PC-3 (cell line): ENCODE measurements at regions not wholly inside any gene's neighbourhood (a gene's known extent, or its start where the extent isn't known, plus 50 kb on each side); places are given as distances from the start of the nearest gene placed in this dataset.

Experiments
- ATAC-seq: fragments of 200-7000 bp; cut with Tn5 transposase; 2 replicates; pipeline ENCODE4 v1.9.1; 2020; ENCODE audit warnings: mild to moderate bottlenecking, moderate library complexity
- BruUV-seq: library from RNA; stranded (reverse); fragments of 400-500 nt; replicated peaks from 2 replicates; lab custom pipeline; 2021; lab: Mats Ljungman, UMichigan
- CTCF ChIA-PET: fragments of 300-600 bp; sonication (Branson Sonifier 250); formaldehyde crosslinking; loops from one replicate; lab custom pipeline; 2022; ENCODE audit warnings: antibody characterized with exemption; lab: Charles Lee
- POLR2A ChIA-PET: fragments of 300-600 bp; sonication (Branson Sonifier 250); formaldehyde crosslinking; loops from one replicate; lab custom pipeline; 2022; ENCODE audit warnings: antibody characterized with exemption; ENCODE audit not compliant: unreplicated experiment; lab: Charles Lee
- DNase-seq: peaks from one replicate; pipeline ENCODE4 v3.0.0-alpha.2; 2015
- H2AFZ ChIP-seq: fragments of 300-600 bp; sonication (generic); 2 replicates; pipeline ENCODE4 v1.6.0; 2016; ENCODE audit warnings: antibody characterized with exemption, low read length
- H3F3A ChIP-seq: fragments of 300-600 bp; sonication (generic); one replicate; pipeline ENCODE4 v1.6.0; 2017; ENCODE audit warnings: antibody characterized with exemption, low read length, control low read depth, mild to moderate bottlenecking; ENCODE audit not compliant: unreplicated experiment
- H3K27ac ChIP-seq: fragments of 300-600 bp; sonication (generic); 2 replicates; pipeline ENCODE4 v1.5.1; 2016; ENCODE audit warnings: mild to moderate bottlenecking, low read length
- H3K27me3 ChIP-seq: fragments of 300-600 bp; sonication (generic); 2 replicates; pipeline ENCODE4 v1.6.1; 2016; ENCODE audit warnings: low read length, mixed read lengths
- H3K36me3 ChIP-seq: fragments of 300-600 bp; sonication (generic); 2 replicates; pipeline ENCODE4 v1.6.1; 2016; ENCODE audit warnings: low read depth, mixed run types, low read length, mixed read lengths
- H3K4me1 ChIP-seq: fragments of 300-600 bp; sonication (generic); 2 replicates; pipeline ENCODE4 v1.5.1; 2016; ENCODE audit warnings: low read length; ENCODE audit not compliant: insufficient read depth
- H3K4me2 ChIP-seq: fragments of 300-600 bp; sonication (generic); 2 replicates; pipeline ENCODE4 v1.6.0; 2016; ENCODE audit warnings: low read length
- H3K4me3 ChIP-seq: fragments of 300-600 bp; sonication (generic); 2 replicates; pipeline ENCODE4 v1.5.1; 2016; ENCODE audit warnings: mild to moderate bottlenecking, low read length, mixed read lengths
- H3K79me2 ChIP-seq: fragments of 300-600 bp; sonication (generic); 2 replicates; pipeline ENCODE4 v1.6.1; 2017; ENCODE audit warnings: low read length, mixed read lengths
- H3K9ac ChIP-seq: fragments of 300-600 bp; sonication (generic); 2 replicates; pipeline ENCODE4 v1.6.0; 2016; ENCODE audit warnings: mild to moderate bottlenecking, low read length
- H3K9me2 ChIP-seq: fragments of 300-600 bp; sonication (generic); replicated peaks from 2 replicates; pipeline ENCODE4 v1.6.1; 2016; ENCODE audit warnings: mixed run types, low read length, mixed read lengths
- H3K9me3 ChIP-seq: fragments of 300-600 bp; sonication (generic); 2 replicates; pipeline ENCODE4 v1.6.1; 2016; ENCODE audit warnings: low read length, mixed read lengths
- H4K20me1 ChIP-seq: fragments of 300-600 bp; sonication (generic); 2 replicates; pipeline ENCODE4 v1.6.1; 2016; ENCODE audit warnings: low read length, mixed read lengths
- CTCF ChIP-seq: fragments of 300-600 bp; sonication (generic); conservative IDR thresholded peaks from 2 replicates; pipeline ENCODE4 v1.5.1; 2017; ENCODE audit warnings: antibody characterized with exemption, low read depth, mild to moderate bottlenecking, low read length
- EZH2 ChIP-seq: fragments of 300-600 bp; sonication (generic); IDR thresholded peaks from one replicate; pipeline ENCODE4 v1.6.1; 2017; ENCODE audit warnings: antibody characterized with exemption, mild to moderate bottlenecking, low read length; ENCODE audit not compliant: unreplicated experiment
- EZH2phosphoT487 ChIP-seq: fragments of 300-600 bp; sonication (generic); IDR thresholded peaks from 2 replicates; pipeline ENCODE4 v1.6.1; 2018; ENCODE audit warnings: mild to moderate bottlenecking, antibody characterized with exemption, low read length, borderline replicate concordance
- intact Hi-C: fragments of 100-400 bp; cut with micrococcal nuclease; formaldehyde crosslinking; loops from 2 replicates; pipeline ENCODE4 v1.9.0; 2023

DNA sequence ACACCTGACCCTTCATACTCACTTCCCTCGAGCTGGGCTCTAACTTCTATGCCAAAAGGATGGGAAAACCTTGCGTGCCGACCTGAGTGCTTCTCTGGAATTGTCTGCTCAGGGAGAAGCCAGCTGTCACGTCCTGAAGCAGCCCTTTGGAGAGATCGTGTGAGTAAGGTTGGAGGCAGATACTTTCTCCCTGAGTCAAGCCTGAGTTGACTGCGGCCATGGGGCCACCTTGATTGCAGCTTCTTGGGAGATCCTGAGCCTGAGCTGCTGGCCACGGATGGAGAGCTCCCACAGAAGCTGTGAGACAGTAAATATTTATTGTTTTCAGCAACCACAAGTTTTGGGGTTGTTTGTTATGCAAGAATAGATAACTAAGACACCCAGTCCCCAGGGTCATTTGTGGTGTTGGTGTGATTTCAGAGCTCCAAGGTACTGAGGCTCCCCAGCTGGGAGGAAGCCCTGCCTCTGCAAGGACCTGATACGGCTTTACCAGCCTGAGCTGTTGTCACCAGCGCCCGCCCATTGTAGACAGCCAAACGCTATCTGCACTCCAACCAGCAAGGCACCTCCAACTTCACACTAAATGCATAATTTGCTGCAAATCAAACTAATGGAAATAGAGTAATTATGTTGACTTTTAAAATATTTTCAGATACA lies 531.6 kb downstream of the PTPRU start:
- CTCF ChIA-PET = no interaction called here
- no peak for ATAC-seq
- intact Hi-C loops = no loop called here

DNA sequence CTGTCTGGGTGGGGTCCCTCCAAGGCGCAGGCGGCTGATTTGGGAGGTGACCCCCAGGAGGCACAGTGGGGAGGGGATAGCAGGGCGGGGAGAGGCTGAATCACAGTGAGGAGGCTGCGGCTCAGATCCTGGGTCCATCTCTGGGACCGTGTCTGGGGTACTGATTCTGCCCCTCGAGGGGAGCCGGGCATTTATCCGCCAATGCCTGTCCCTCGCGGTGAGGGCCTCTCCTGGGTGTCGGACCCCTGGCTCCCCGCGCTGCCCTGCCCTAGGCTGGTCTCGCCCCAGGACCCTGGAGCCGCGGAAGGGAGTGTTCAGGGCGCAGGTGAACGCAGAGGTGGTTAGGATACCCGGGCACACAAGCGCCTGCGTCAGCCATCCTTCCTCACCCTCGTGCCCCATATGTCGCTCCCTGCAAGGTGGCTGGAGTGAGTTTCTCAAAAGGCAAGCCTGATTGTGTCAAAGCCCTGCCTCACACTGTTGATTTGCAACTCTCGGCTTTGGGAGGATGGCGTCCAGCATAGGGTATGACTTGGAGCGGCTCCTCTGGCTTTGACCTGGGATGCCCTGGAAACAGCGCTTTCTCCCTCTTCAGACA lies 530.9 kb downstream of the PTPRU start:
- H4K20me1 ChIP-seq = no peaks in the 10 kb centered on the region
- no peak overlapping the region for H3K4me2 ChIP-seq
- no TSS peak for BruUV-seq
- no peaks in the 10 kb centered on the region for H3K9me2 ChIP-seq
- H3K79me2 ChIP-seq = no peaks in the 10 kb centered on the region
- no peaks in the 10 kb centered on the region for H3K36me3 ChIP-seq
- H3K27ac ChIP-seq = no peak overlapping the region
- no peaks in the 10 kb centered on the region for H3K9me3 ChIP-seq
- POLR2A ChIA-PET = no interaction called here
- peaks cover 32% of the 10 kb centered on the region for H3K27me3 ChIP-seq
- no peak for ATAC-seq
- no peak for TF ChIP-seq CTCF
- no peak for TF ChIP-seq EZH2phosphoT487
- TF ChIP-seq EZH2 = no peak
- CTCF ChIA-PET = no interaction called here
- no peak overlapping the region for H3K4me3 ChIP-seq
- no peak for DNase-seq
- H3F3A ChIP-seq = no peaks in the 10 kb centered on the region
- intact Hi-C loops = no loop called here
- H3K4me1 ChIP-seq = no peaks in the 10 kb centered on the region
- no peak overlapping the region for H3K9ac ChIP-seq
- no peak overlapping the region for H2AFZ ChIP-seq

More for the DNA sequence above, 531.6 kb downstream of the PTPRU start:
- Histone ChIP-seq H3K4me1 (no peaks in the 10 kb centered on the region), H3K4me2 (no peak overlapping the region), H3K79me2 (no peaks in the 10 kb centered on the region), H3K9ac (no peak overlapping the region), H3K4me3 (no peak overlapping the region), H3K36me3 (no peaks in the 10 kb centered on the region), H4K20me1 (no peaks in the 10 kb centered on the region), H3K27ac (no peak overlapping the region), H3K9me2 (no peaks in the 10 kb centered on the region), H3F3A (no peaks in the 10 kb centered on the region), H3K9me3 (no peaks in the 10 kb centered on the region), H2AFZ (no peak overlapping the region), H3K27me3 (peaks cover 32% of the 10 kb centered on the region)
- DNase-seq = no peak
- POLR2A ChIA-PET = no interaction called here
- no peak for TF ChIP-seq EZH2
- no peak for TF ChIP-seq CTCF
- no peak for TF ChIP-seq EZH2phosphoT487
- no TSS peak for BruUV-seq

DNA sequence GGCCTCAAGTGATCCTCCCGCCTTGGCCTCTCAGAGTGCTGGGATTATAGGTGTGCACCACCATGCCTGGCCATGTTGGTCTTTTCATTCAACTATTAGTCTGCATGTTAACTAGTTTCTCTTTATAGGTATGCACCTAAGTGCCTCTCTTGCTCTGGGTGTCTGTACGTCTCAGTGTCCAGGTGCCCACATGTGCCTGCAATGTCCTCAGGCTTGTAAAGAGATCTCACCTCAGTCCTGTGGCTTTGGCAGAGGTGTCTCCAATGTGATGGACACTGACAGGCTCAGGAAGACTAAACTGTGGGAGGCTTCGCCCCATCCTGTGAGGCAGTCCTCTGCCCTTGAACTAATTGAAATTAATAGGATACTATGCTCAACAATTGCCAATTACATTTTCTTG lies 526.3 kb downstream of the PTPRU start:
- TF ChIP-seq EZH2 (no peak), EZH2phosphoT487 (no peak), CTCF (no peak)
- H3K4me2 ChIP-seq = no peak overlapping the region
- ATAC-seq (no peak), DNase-seq (no peak)
- ChIA-PET CTCF (no interaction called here), POLR2A (no interaction called here)
- BruUV-seq = no TSS peak
- no peaks in the 10 kb centered on the region for H3F3A ChIP-seq
- H3K9me2 ChIP-seq = no peaks in the 10 kb centered on the region
- peaks cover 23% of the 10 kb centered on the region for H3K27me3 ChIP-seq
- no peaks in the 10 kb centered on the region for H3K79me2 ChIP-seq
- H3K27ac ChIP-seq = no peak overlapping the region
- H4K20me1 ChIP-seq = no peaks in the 10 kb centered on the region
- H3K9me3 ChIP-seq = no peaks in the 10 kb centered on the region
- no peak overlapping the region for H3K4me3 ChIP-seq
- intact Hi-C loops = no loop called here
- H3K36me3 ChIP-seq = no peaks in the 10 kb centered on the region
- no peaks in the 10 kb centered on the region for H3K4me1 ChIP-seq
- H3K9ac ChIP-seq = no peak overlapping the region
- H2AFZ ChIP-seq = no peak overlapping the region
